DND-41 (cell line): ENCODE measurements at regions not wholly inside any gene's neighbourhood (a gene's known extent, or its start where the extent isn't known, plus 50 kb on each side); places are given as distances from the start of the nearest gene placed in this dataset.

Experiments
- ATAC-seq: fragments of 200-7000 bp; cut with Tn5 transposase; 3 replicates; pipeline ENCODE4 v1.9.1; 2021; ENCODE audit warnings: low read depth; ENCODE audit not compliant: insufficient read depth
- DNase-seq: peaks from one replicate; pipeline ENCODE4 v3.0.0-alpha.2; 2020
- H2AFZ ChIP-seq: 2 replicates; pipeline ENCODE4 v1.6.0; 2012; ENCODE audit warnings: low read depth, low read length
- H3K27ac ChIP-seq: 2 replicates; pipeline ENCODE4 v1.5.1; 2012; ENCODE audit warnings: low read length, inconsistent platforms
- H3K27me3 ChIP-seq: fragments of 200-600 bp; sonication (generic); 2 replicates; pipeline ENCODE4 v1.6.0; 2012; ENCODE audit warnings: low read length, mild to moderate bottlenecking, inconsistent platforms; ENCODE audit not compliant: insufficient read depth, poor library complexity
- H3K36me3 ChIP-seq: 2 replicates; pipeline ENCODE4 v1.5.1; 2012; ENCODE audit warnings: low read length, inconsistent platforms; ENCODE audit not compliant: insufficient read depth
- H3K4me1 ChIP-seq: 2 replicates; pipeline ENCODE4 v1.5.1; 2012; ENCODE audit warnings: mild to moderate bottlenecking, low read length; ENCODE audit not compliant: insufficient read depth
- H3K4me2 ChIP-seq: 2 replicates; pipeline ENCODE4 v1.6.0; 2012; ENCODE audit warnings: mild to moderate bottlenecking, moderate library complexity, low read length, inconsistent platforms; ENCODE audit not compliant: insufficient read depth
- H3K4me3 ChIP-seq, 2 experiments: fragments of 200-600 bp in 1 of 2; shearing (Covaris generic) in 1 of 2; 2 replicates each; pipeline ENCODE4 v1.5.1; 2012 to 2016; ENCODE audit warnings: inconsistent platforms in 2 of 2, low read length in 2 of 2, mild to moderate bottlenecking in 2 of 2, low read depth in 1 of 2, moderate library complexity in 1 of 2
- H3K79me2 ChIP-seq: 2 replicates; pipeline ENCODE4 v1.6.0; 2012; ENCODE audit warnings: low read length, inconsistent platforms; ENCODE audit not compliant: insufficient read depth
- H3K9ac ChIP-seq: 2 replicates; pipeline ENCODE4 v1.6.0; 2012; ENCODE audit warnings: low read depth, mild to moderate bottlenecking, inconsistent platforms, low read length, moderate library complexity
- H3K9me3 ChIP-seq: 2 replicates; pipeline ENCODE4 v1.5.1; 2012; ENCODE audit warnings: low read length, moderate library complexity, mild to moderate bottlenecking, inconsistent platforms; ENCODE audit not compliant: insufficient read depth, severe bottlenecking
- H4K20me1 ChIP-seq: 2 replicates; pipeline ENCODE4 v1.6.0; 2012; ENCODE audit warnings: low read length; ENCODE audit not compliant: insufficient read depth
- EZH2 ChIP-seq: IDR thresholded peaks from 3 replicates; pipeline ENCODE4 v1.6.1; 2012; ENCODE audit warnings: borderline replicate concordance, low read depth, mild to moderate bottlenecking, moderate library complexity, low read length, inconsistent platforms; ENCODE audit not compliant: severe bottlenecking
- TF ChIP-seq, protein P1 (sequence below): IDR thresholded peaks from 2 replicates; pipeline ENCODE4 v1.5.1; 2012; ENCODE audit warnings: borderline replicate concordance, low read length, moderate library complexity, mild to moderate bottlenecking; ENCODE audit not compliant: poor library complexity, severe bottlenecking; ENCODE audit errors: extremely low read depth

- H3K27me3 ChIP-seq: no peaks in the 10 kb centered on the region
- no peak overlapping the region for H3K27ac ChIP-seq
- no peak overlapping the region for H3K9ac ChIP-seq
- H3K36me3 ChIP-seq: no peaks in the 10 kb centered on the region
- H2AFZ ChIP-seq: no peak overlapping the region
- H3K79me2 ChIP-seq: no peaks in the 10 kb centered on the region
- H3K9me3 ChIP-seq: no peaks in the 10 kb centered on the region
- ATAC-seq (no peak), DNase-seq (no peak)
- no peaks in the 10 kb centered on the region for H4K20me1 ChIP-seq
- no peak overlapping the region for H3K4me2 ChIP-seq
- H3K4me3 ChIP-seq: no peak overlapping the region
- no peaks in the 10 kb centered on the region for H3K4me1 ChIP-seq
- TF ChIP-seq EZH2: no peak
- TF ChIP-seq, protein P1, sequence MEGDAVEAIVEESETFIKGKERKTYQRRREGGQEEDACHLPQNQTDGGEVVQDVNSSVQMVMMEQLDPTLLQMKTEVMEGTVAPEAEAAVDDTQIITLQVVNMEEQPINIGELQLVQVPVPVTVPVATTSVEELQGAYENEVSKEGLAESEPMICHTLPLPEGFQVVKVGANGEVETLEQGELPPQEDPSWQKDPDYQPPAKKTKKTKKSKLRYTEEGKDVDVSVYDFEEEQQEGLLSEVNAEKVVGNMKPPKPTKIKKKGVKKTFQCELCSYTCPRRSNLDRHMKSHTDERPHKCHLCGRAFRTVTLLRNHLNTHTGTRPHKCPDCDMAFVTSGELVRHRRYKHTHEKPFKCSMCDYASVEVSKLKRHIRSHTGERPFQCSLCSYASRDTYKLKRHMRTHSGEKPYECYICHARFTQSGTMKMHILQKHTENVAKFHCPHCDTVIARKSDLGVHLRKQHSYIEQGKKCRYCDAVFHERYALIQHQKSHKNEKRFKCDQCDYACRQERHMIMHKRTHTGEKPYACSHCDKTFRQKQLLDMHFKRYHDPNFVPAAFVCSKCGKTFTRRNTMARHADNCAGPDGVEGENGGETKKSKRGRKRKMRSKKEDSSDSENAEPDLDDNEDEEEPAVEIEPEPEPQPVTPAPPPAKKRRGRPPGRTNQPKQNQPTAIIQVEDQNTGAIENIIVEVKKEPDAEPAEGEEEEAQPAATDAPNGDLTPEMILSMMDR: no peak
Measured at GRCh38 chr16:76106647-76107046, 170.6 kb upstream of the CNTNAP4 start.

- no peak for TF ChIP-seq EZH2
- TF ChIP-seq, protein P1: no peak
- Histone ChIP-seq H3K4me2 (no peak overlapping the region), H3K4me3 (no peak overlapping the region), H3K79me2 (no peaks in the 10 kb centered on the region), H3K27me3 (no peaks in the 10 kb centered on the region), H3K4me1 (no peaks in the 10 kb centered on the region), H3K9ac (no peak overlapping the region), H2AFZ (no peak overlapping the region), H3K36me3 (no peaks in the 10 kb centered on the region), H3K9me3 (no peaks in the 10 kb centered on the region), H3K27ac (no peak overlapping the region), H4K20me1 (no peaks in the 10 kb centered on the region)
- no peak for ATAC-seq
- DNase-seq: no peak
Measured at GRCh38 chr16:76108460-76108859, 168.7 kb upstream of the CNTNAP4 start.

GRCh38 chr16:76114681-76115080 is 162.5 kb upstream of the CNTNAP4 start:
- Histone ChIP-seq H2AFZ (no peak overlapping the region), H3K79me2 (no peaks in the 10 kb centered on the region), H3K4me2 (no peak overlapping the region), H3K9ac (no peak overlapping the region), H3K9me3 (no peaks in the 10 kb centered on the region), H3K36me3 (no peaks in the 10 kb centered on the region), H3K4me3 (no peak overlapping the region), H4K20me1 (no peaks in the 10 kb centered on the region), H3K4me1 (no peaks in the 10 kb centered on the region), H3K27me3 (no peaks in the 10 kb centered on the region), H3K27ac (no peak overlapping the region)
- ATAC-seq (no peak), DNase-seq (no peak)
- TF ChIP-seq EZH2: no peak
- TF ChIP-seq, protein P1: no peak

DNA sequence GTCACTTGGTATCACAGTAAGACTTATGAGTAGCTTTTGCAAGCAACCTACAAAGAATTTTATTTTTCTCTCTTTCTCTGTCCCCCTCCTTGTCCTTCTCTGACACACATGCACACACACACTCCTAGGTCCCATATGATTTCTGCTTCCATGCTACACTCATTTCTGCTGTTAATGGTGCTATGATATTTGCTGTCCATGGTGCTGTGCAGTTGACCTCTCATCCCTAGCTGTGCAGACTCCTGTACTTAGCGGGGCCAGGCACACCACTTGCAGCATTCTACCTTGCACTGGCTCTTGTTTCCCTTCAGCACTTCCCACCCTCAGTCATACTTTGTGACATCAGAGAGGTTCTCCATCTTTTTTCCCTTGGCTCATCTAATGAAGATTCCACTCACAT is 158.9 kb upstream of the CNTNAP4 start:
- no peaks in the 10 kb centered on the region for H3K27me3 ChIP-seq
- H3K4me1 ChIP-seq: no peaks in the 10 kb centered on the region
- H3K27ac ChIP-seq: no peak overlapping the region
- no peaks in the 10 kb centered on the region for H3K36me3 ChIP-seq
- H4K20me1 ChIP-seq: no peaks in the 10 kb centered on the region
- DNase-seq (no peak), ATAC-seq (0 out of 3 replicates have a peak, but pooled peaks have one; percentile 31)
- TF ChIP-seq, protein P1: no peak
- no peak for TF ChIP-seq EZH2
- H3K4me3 ChIP-seq: no peak overlapping the region
- H2AFZ ChIP-seq: no peak overlapping the region
- no peak overlapping the region for H3K4me2 ChIP-seq
- H3K9ac ChIP-seq: no peak overlapping the region
- H3K79me2 ChIP-seq: no peaks in the 10 kb centered on the region
- H3K9me3 ChIP-seq: no peaks in the 10 kb centered on the region
